Thoracic aorta (tissue), 2 donors: ENCODE measurements at regions not wholly inside any gene's neighbourhood (a gene's known extent, or its start where the extent isn't known, plus 50 kb on each side); places are given as distances from the start of the nearest gene placed in this dataset.

Experiments used
- ATAC-seq: fragments of 150-250 bp; one replicate; pipeline ENCODE4 v1.8.0; 2017; ENCODE audit warnings: low read depth; ENCODE audit not compliant: insufficient number of reproducible peaks, low FRiP score
- DNase-seq: peaks from one replicate; pipeline ENCODE4 v3.0.0-alpha.2; 2020; ENCODE audit warnings: low spot score
- H3K27ac ChIP-seq, 2 donors: fragments of 200-600 bp; sonication (generic); 1 replicate in 1 of 2; 2 replicates in 1 of 2; pipeline ENCODE4 v1.5.1; 2016; ENCODE audit warnings: mild to moderate bottlenecking in 2 of 2, moderate library complexity in 2 of 2
- H3K27me3 ChIP-seq: fragments of 200-600 bp; sonication (generic); replicated peaks from 2 replicates; pipeline ENCODE4 v1.6.0; 2016; ENCODE audit warnings: mild to moderate bottlenecking; ENCODE audit not compliant: insufficient read depth
- H3K36me3 ChIP-seq: fragments of 200-600 bp; sonication (generic); one replicate; pipeline ENCODE4 v1.5.1; 2016
- H3K4me1 ChIP-seq, 2 donors: fragments of 200-600 bp; sonication (generic); 1 replicate in 1 of 2; 2 replicates in 1 of 2; pipeline versions ENCODE4 v1.5.1 to v1.6.0; 2016; ENCODE audit warnings: low read depth in 2 of 2, mild to moderate bottlenecking in 1 of 2; ENCODE audit not compliant: control insufficient read depth in 1 of 2
- H3K4me3 ChIP-seq: fragments of 200-600 bp; sonication (generic); 2 replicates; pipeline ENCODE4 v1.5.1; 2016; ENCODE audit warnings: mild to moderate bottlenecking
- H3K9me3 ChIP-seq: fragments of 200-600 bp; sonication (generic); 2 replicates; pipeline ENCODE4 v1.5.1; 2016
- TF ChIP-seq, protein P1 (sequence below): fragments of 200-600 bp; sonication (generic); IDR thresholded peaks from one replicate; pipeline ENCODE4 v1.5.1; 2019; ENCODE audit warnings: antibody characterized with exemption

GRCh38 chr6:49038294-49038822, 424.7 kb downstream of the MMUT start:
- ATAC-seq (no peak), DNase-seq (no peak)
- Histone ChIP-seq H3K4me3 (no peak overlapping the region), H3K4me1 (no peaks in the 10 kb centered on the region), H3K36me3 (no peaks in the 10 kb centered on the region), H3K27me3 (no peaks in the 10 kb centered on the region), H3K27ac (no peak overlapping the region), H3K9me3 (no peaks in the 10 kb centered on the region)
- TF ChIP-seq, protein P1, sequence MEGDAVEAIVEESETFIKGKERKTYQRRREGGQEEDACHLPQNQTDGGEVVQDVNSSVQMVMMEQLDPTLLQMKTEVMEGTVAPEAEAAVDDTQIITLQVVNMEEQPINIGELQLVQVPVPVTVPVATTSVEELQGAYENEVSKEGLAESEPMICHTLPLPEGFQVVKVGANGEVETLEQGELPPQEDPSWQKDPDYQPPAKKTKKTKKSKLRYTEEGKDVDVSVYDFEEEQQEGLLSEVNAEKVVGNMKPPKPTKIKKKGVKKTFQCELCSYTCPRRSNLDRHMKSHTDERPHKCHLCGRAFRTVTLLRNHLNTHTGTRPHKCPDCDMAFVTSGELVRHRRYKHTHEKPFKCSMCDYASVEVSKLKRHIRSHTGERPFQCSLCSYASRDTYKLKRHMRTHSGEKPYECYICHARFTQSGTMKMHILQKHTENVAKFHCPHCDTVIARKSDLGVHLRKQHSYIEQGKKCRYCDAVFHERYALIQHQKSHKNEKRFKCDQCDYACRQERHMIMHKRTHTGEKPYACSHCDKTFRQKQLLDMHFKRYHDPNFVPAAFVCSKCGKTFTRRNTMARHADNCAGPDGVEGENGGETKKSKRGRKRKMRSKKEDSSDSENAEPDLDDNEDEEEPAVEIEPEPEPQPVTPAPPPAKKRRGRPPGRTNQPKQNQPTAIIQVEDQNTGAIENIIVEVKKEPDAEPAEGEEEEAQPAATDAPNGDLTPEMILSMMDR = no peak

DNA sequence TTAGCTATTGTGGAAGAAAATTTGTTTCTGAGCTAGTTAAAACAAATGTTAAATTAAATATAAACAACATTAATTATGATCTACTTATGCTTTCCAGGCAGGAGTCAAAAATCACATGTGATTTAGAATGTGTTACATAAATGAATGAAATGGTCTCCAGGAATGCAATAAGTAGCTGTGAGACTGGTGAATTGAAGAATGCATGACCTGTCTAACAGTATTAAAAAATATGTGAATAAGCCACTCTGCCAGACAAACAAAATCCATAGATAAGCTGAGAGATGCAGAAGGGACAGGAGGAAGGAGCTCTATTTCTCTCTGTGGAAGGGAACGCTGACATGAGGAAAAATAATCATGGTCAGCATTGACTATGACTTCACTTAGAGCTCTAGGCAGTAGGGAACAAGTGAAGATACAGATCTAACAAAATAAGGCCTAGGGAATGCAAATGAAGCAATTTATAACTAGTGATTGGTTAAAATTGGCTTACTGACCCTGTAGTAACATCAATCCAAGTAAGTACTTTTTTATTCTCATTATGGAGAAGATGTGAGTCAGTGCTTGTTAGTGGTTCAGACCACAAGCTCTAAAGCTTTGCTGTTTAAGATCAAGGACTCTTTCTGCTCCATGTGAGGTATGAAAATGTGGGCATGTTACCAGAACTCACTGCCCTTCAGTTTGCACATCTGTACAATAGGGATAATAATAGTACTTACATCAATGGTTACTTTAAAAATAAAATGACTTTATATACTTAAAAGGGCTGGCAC, 432.6 kb downstream of the MMUT start:
- H3K9me3 ChIP-seq = no peaks in the 10 kb centered on the region

DNA sequence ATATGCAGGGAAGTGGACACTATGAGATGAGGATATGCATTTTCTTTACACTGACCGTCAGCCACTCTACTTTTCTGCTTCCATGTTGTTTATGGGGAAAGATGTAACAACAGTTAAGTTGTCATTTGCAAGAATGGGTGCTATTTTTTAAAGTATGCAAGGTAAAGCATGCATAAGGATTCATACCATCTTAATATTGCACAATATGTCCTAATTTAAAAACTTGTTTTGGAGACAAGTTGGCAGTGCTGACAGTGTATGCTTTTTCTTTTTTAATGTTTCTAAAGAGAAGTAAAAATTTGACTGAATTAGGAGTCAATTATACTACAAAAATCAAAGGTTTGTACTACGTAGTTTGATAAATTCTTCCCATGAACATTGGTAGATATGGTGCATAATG, 435.4 kb downstream of the MMUT start:
- TF ChIP-seq, protein P1 = no peak
- no peak for ATAC-seq

More for the DNA sequence above, 432.6 kb downstream of the MMUT start:
- H3K27me3 ChIP-seq = no peaks in the 10 kb centered on the region
- ATAC-seq (no peak), DNase-seq (no peak)
- no peaks in the 10 kb centered on the region for H3K36me3 ChIP-seq
- no peak overlapping the region for H3K27ac ChIP-seq
- TF ChIP-seq, protein P1 = no peak
- H3K4me3 ChIP-seq = no peak overlapping the region
- no peaks in the 10 kb centered on the region for H3K4me1 ChIP-seq

DNA sequence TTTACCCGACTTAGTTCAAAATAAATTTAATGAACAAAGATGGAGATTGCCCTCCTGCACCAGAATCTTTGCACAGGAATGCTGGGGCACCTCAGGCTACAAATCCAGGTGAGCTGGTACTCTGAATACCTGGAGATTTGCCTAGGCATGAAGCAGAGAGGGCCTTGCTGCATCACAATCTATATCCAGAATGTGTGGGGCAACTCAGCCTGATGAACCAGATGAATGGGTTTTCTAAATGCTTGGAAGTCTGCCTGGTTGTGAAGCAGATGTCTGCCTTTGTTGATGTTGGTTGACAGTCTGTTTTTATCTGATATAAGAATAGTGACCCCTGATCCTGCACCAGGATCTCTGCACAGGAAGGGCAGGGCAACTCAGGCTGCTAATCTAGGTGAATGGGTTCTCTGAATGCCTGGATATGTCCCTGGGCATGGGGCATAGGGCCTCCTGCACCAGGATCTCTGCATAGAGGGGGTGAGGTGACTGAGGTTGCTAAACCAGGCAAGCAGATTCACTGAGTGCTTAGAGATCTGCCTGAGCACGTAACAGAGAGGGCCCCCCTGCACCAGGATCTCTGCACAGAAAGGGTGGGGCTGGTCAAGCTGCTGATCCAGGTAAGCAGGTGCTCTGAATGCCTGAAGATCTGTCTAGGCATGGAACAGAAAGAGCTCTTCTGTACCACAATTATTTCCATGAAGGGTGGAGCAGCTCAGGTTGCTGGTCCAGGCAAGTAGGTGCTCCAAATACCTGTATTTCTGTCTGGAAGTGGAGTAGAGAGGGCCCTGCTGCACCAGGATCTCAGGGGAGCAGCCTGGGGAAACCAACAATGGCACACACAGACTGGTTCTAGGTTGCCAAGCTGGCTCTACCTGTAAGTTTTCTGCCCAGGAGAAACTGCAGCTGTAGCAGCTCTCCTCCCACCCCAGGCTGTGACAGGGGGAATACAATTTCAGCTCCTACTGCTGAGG, 437.5 kb downstream of the MMUT start:
- no peak overlapping the region for H3K27ac ChIP-seq
- H3K4me3 ChIP-seq = no peak overlapping the region
- DNase-seq (no peak), ATAC-seq (no peak)
- no peaks in the 10 kb centered on the region for H3K27me3 ChIP-seq
- no peaks in the 10 kb centered on the region for H3K9me3 ChIP-seq
- H3K4me1 ChIP-seq = no peaks in the 10 kb centered on the region
- H3K36me3 ChIP-seq = no peaks in the 10 kb centered on the region
- TF ChIP-seq, protein P1 = no peak

More for the DNA sequence above, 435.4 kb downstream of the MMUT start:
- Histone ChIP-seq H3K4me3 (no peak overlapping the region), H3K36me3 (no peaks in the 10 kb centered on the region), H3K9me3 (no peaks in the 10 kb centered on the region), H3K27ac (no peak overlapping the region), H3K27me3 (no peaks in the 10 kb centered on the region), H3K4me1 (no peaks in the 10 kb centered on the region)
- no peak for DNase-seq

- Histone ChIP-seq H3K27ac (no peak overlapping the region), H3K4me3 (no peak overlapping the region), H3K4me1 (peaks cover 11 to 12% of the 10 kb centered on the region in 2 donors), H3K27me3 (no peaks in the 10 kb centered on the region), H3K9me3 (no peaks in the 10 kb centered on the region), H3K36me3 (no peaks in the 10 kb centered on the region)
- ATAC-seq (no peak), DNase-seq (no peak)
- TF ChIP-seq, protein P1 = no peak
These were observed 458.3 kb downstream of the MMUT start for GRCh38 chr6:49004801-49005200.
